ENCODE measurements at regions not wholly inside any gene's neighbourhood (a gene's known extent, or its start where the extent isn't known, plus 50 kb on each side); places are given as distances from the start of the nearest gene placed in this dataset.

GRCh38 chr4:138647433-138647832 is 368.1 kb upstream of the NOCT start:
- Histone ChIP-seq H3K27ac (ENCODE audit: low read depth, low read length, severe bottlenecking) (no peak overlapping the region), H3K4me3 (ENCODE audit: extremely low read depth, insufficient read depth, low read length, poor library complexity, severe bottlenecking) (no peak overlapping the region), H3K36me3 (ENCODE audit: control insufficient read depth, insufficient read depth, low read length) (no peaks in the 10 kb centered on the region), H3K4me1 (ENCODE audit: control insufficient read depth, insufficient read depth, low read length, poor library complexity, severe bottlenecking) (peaks cover 7% of the 10 kb centered on the region), H3K9me3 (ENCODE audit: control insufficient read depth, low read length) (no peaks in the 10 kb centered on the region)
- 28% methylated on average over 2 of the region's 2 CpGs; no CpG with 5 or more reads in 1 of the 2 experiments for WGBS, 2 experiments (ENCODE audit: insufficient coverage in 2 of 2)

DNA sequence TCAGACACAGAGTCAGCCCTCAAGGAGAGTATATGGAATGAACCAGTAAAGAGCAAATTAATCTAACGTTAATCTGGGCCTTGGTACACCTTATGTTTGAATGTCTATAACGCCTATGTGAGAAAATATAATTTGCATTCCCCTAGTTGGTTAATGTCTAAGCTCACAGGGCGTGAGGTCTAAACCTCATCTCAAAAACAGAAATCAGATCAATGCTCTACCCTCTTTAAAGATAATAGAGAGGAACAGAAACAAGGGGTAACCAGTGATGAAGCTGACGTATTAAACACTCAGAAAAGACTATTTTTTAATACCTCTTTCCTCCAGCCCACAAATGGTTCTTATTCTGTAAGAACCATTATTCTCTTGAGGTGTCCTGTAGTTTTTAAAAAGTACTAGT is 369.2 kb upstream of the NOCT start:
- H3K36me3 ChIP-seq (ENCODE audit: control insufficient read depth, insufficient read depth, low read length), result no peaks in the 10 kb centered on the region
- H3K27ac ChIP-seq (ENCODE audit: low read depth, low read length, severe bottlenecking), result no peak overlapping the region
- H3K4me3 ChIP-seq (ENCODE audit: extremely low read depth, insufficient read depth, low read length, poor library complexity, severe bottlenecking), result no peak overlapping the region
- 94 to 100% methylated on average over 2 of the region's 4 CpGs for WGBS, 2 experiments (ENCODE audit: insufficient coverage in 2 of 2)
- H3K9me3 ChIP-seq (ENCODE audit: control insufficient read depth, low read length), result no peaks in the 10 kb centered on the region
- peaks cover 7% of the 10 kb centered on the region for H3K4me1 ChIP-seq (ENCODE audit: control insufficient read depth, insufficient read depth, low read length, poor library complexity, severe bottlenecking)

GRCh38 chr4:138645289-138645688 is 370.3 kb upstream of the NOCT start:
- Histone ChIP-seq H3K36me3 (ENCODE audit: control insufficient read depth, insufficient read depth, low read length) (no peaks in the 10 kb centered on the region), H3K9me3 (ENCODE audit: control insufficient read depth, low read length) (no peaks in the 10 kb centered on the region), H3K27ac (ENCODE audit: low read depth, low read length, severe bottlenecking) (no peak overlapping the region), H3K4me1 (ENCODE audit: control insufficient read depth, insufficient read depth, low read length, poor library complexity, severe bottlenecking) (peaks cover 7% of the 10 kb centered on the region), H3K4me3 (ENCODE audit: extremely low read depth, insufficient read depth, low read length, poor library complexity, severe bottlenecking) (no peak overlapping the region)
- WGBS, 2 experiments (ENCODE audit: insufficient coverage in 2 of 2), result 63 to 75% methylated on average over 2 of the region's 4 CpGs

- 69 to 80% methylated on average over 2 of the region's 5 CpGs for WGBS, 2 experiments (ENCODE audit: insufficient coverage in 2 of 2)
- Histone ChIP-seq H3K4me1 (ENCODE audit: control insufficient read depth, insufficient read depth, low read length, poor library complexity, severe bottlenecking) (peaks cover 7% of the 10 kb centered on the region), H3K4me3 (ENCODE audit: extremely low read depth, insufficient read depth, low read length, poor library complexity, severe bottlenecking) (no peak overlapping the region), H3K9me3 (ENCODE audit: control insufficient read depth, low read length) (no peaks in the 10 kb centered on the region), H3K27ac (ENCODE audit: low read depth, low read length, severe bottlenecking) (no peak overlapping the region), H3K36me3 (ENCODE audit: control insufficient read depth, insufficient read depth, low read length) (no peaks in the 10 kb centered on the region)
Observed at GRCh38 chr4:138644322-138644721, 371.3 kb upstream of the NOCT start.

GRCh38 chr4:138643827-138644226 is 371.8 kb upstream of the NOCT start:
- WGBS, 2 experiments (ENCODE audit: insufficient coverage in 2 of 2), result 100% methylated on average over 1 of the region's 1 CpG; no CpG with 5 or more reads in 1 of the 2 experiments
- peaks cover 7% of the 10 kb centered on the region for H3K4me1 ChIP-seq (ENCODE audit: control insufficient read depth, insufficient read depth, low read length, poor library complexity, severe bottlenecking)
- no peaks in the 10 kb centered on the region for H3K9me3 ChIP-seq (ENCODE audit: control insufficient read depth, low read length)
- no peak overlapping the region for H3K4me3 ChIP-seq (ENCODE audit: extremely low read depth, insufficient read depth, low read length, poor library complexity, severe bottlenecking)
- no peak overlapping the region for H3K27ac ChIP-seq (ENCODE audit: low read depth, low read length, severe bottlenecking)
- H3K36me3 ChIP-seq (ENCODE audit: control insufficient read depth, insufficient read depth, low read length), result no peaks in the 10 kb centered on the region

- Histone ChIP-seq H3K27ac (ENCODE audit: low read depth, low read length, severe bottlenecking) (no peak overlapping the region), H3K36me3 (ENCODE audit: control insufficient read depth, insufficient read depth, low read length) (no peaks in the 10 kb centered on the region), H3K9me3 (ENCODE audit: control insufficient read depth, low read length) (no peaks in the 10 kb centered on the region), H3K4me1 (ENCODE audit: control insufficient read depth, insufficient read depth, low read length, poor library complexity, severe bottlenecking) (no peaks in the 10 kb centered on the region), H3K4me3 (ENCODE audit: extremely low read depth, insufficient read depth, low read length, poor library complexity, severe bottlenecking) (no peak overlapping the region)
Observed at GRCh38 chr4:138639018-138639741, 376.4 kb upstream of the NOCT start.

GRCh38 chr4:138636781-138637180 is 378.8 kb upstream of the NOCT start:
- Histone ChIP-seq H3K36me3 (ENCODE audit: control insufficient read depth, insufficient read depth, low read length) (no peaks in the 10 kb centered on the region), H3K27ac (ENCODE audit: low read depth, low read length, severe bottlenecking) (no peak overlapping the region), H3K4me3 (ENCODE audit: extremely low read depth, insufficient read depth, low read length, poor library complexity, severe bottlenecking) (no peak overlapping the region), H3K9me3 (ENCODE audit: control insufficient read depth, low read length) (no peaks in the 10 kb centered on the region), H3K4me1 (ENCODE audit: control insufficient read depth, insufficient read depth, low read length, poor library complexity, severe bottlenecking) (no peaks in the 10 kb centered on the region)
- 100% methylated on average over 2 to 3 of the region's 7 CpGs for WGBS, 2 experiments (ENCODE audit: insufficient coverage in 2 of 2)

DNA sequence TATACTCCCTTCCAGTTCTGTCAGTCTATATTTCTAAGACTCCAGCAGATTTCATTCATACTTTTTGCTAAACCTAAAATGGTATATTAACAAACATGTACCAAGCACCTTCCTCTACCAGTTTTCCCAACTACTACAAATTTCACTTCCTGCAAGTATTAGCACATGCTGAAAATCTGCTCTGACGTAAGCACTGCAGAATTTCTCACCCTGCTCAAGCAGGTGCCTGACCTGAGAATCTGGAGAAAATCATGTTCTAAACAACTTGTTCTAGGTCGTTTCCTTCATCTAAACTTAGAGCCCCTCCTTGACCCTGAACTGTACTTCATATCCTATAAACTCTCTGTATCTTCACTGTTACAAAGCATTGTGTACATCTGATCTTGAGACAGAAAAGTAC is 380.7 kb upstream of the NOCT start:
- Histone ChIP-seq H3K36me3 (ENCODE audit: control insufficient read depth, insufficient read depth, low read length) (no peaks in the 10 kb centered on the region), H3K4me1 (ENCODE audit: control insufficient read depth, insufficient read depth, low read length, poor library complexity, severe bottlenecking) (no peaks in the 10 kb centered on the region), H3K9me3 (ENCODE audit: control insufficient read depth, low read length) (no peaks in the 10 kb centered on the region), H3K4me3 (ENCODE audit: extremely low read depth, insufficient read depth, low read length, poor library complexity, severe bottlenecking) (no peak overlapping the region), H3K27ac (ENCODE audit: low read depth, low read length, severe bottlenecking) (no peak overlapping the region)
- 33 to 66% methylated on average over 1 to 2 of the region's 2 CpGs for WGBS, 2 experiments (ENCODE audit: insufficient coverage in 2 of 2)

DNA sequence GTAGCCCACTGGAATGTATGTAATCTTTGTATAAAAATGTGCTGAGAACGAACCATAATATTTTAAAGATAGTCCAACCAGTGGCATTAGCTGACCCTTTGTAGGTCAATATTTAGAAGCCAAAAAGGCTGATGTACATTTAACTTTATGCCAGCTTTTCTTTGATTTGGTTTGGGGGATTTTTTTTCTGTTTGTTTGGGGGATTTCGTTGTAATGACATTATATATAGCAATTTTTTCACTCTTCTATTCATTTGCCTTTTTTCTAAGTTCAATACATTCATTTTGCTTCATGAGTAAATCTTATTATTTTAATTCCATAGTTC is 382.0 kb upstream of the NOCT start:
- H3K9me3 ChIP-seq (ENCODE audit: control insufficient read depth, low read length), result no peaks in the 10 kb centered on the region
- 80% methylated on average over 1 of the region's 2 CpGs; no CpG with 5 or more reads in 1 of the 2 experiments for WGBS, 2 experiments (ENCODE audit: insufficient coverage in 2 of 2)

GRCh38 chr4:138632856-138633579 is 382.6 kb upstream of the NOCT start:
- Histone ChIP-seq H3K4me3 (ENCODE audit: extremely low read depth, insufficient read depth, low read length, poor library complexity, severe bottlenecking) (no peak overlapping the region), H3K9me3 (ENCODE audit: control insufficient read depth, low read length) (no peaks in the 10 kb centered on the region), H3K27ac (ENCODE audit: low read depth, low read length, severe bottlenecking) (no peak overlapping the region), H3K36me3 (ENCODE audit: control insufficient read depth, insufficient read depth, low read length) (no peaks in the 10 kb centered on the region), H3K4me1 (ENCODE audit: control insufficient read depth, insufficient read depth, low read length, poor library complexity, severe bottlenecking) (no peaks in the 10 kb centered on the region)
- 92 to 95% methylated on average over 5 of the region's 5 CpGs for WGBS, 2 experiments (ENCODE audit: insufficient coverage in 2 of 2)

More for the DNA sequence above, 382.0 kb upstream of the NOCT start:
- no peaks in the 10 kb centered on the region for H3K4me1 ChIP-seq (ENCODE audit: control insufficient read depth, insufficient read depth, low read length, poor library complexity, severe bottlenecking)
- H3K27ac ChIP-seq (ENCODE audit: low read depth, low read length, severe bottlenecking), result no peak overlapping the region
- no peak overlapping the region for H3K4me3 ChIP-seq (ENCODE audit: extremely low read depth, insufficient read depth, low read length, poor library complexity, severe bottlenecking)
- H3K36me3 ChIP-seq (ENCODE audit: control insufficient read depth, insufficient read depth, low read length), result no peaks in the 10 kb centered on the region

DNA sequence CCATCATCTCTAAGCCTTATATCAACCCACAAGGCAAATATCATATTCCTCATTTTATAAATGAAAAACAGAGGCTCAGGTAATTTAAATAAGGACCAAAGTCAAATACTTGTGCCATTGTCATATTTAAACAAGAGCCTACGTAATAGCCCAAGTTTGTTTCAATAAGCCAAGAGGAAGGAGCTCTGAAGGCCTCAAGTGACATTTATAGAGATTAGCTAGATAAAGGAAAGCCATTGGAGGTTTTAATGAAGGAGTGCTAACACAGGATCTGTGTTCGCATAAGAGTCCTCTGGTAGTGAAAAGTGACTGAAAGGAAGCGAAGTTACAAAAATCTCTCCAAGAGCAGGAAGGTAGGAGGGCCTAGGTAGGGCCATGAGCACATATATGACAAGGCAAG is 384.9 kb upstream of the NOCT start:
- no peaks in the 10 kb centered on the region for H3K9me3 ChIP-seq (ENCODE audit: control insufficient read depth, low read length)
- 88 to 94% methylated on average over 2 of the region's 3 CpGs for WGBS, 2 experiments (ENCODE audit: insufficient coverage in 2 of 2)

More for the DNA sequence above, 384.9 kb upstream of the NOCT start:
- no peak overlapping the region for H3K27ac ChIP-seq (ENCODE audit: low read depth, low read length, severe bottlenecking)
- no peaks in the 10 kb centered on the region for H3K36me3 ChIP-seq (ENCODE audit: control insufficient read depth, insufficient read depth, low read length)
- H3K4me3 ChIP-seq (ENCODE audit: extremely low read depth, insufficient read depth, low read length, poor library complexity, severe bottlenecking), result no peak overlapping the region
- H3K4me1 ChIP-seq (ENCODE audit: control insufficient read depth, insufficient read depth, low read length, poor library complexity, severe bottlenecking), result no peaks in the 10 kb centered on the region
